Breast epithelium (tissue), 4 donors: ENCODE measurements at regions not wholly inside any gene's neighbourhood (a gene's known extent, or its start where the extent isn't known, plus 50 kb on each side); places are given as distances from the start of the nearest gene placed in this dataset.

Experiments used
- DNase-seq, 2 donors: peaks; one replicate each; pipeline ENCODE4 v3.0.0-alpha.2; 2019; ENCODE audit warnings: low spot score in 2 of 2
- H3K27ac ChIP-seq, 2 donors: fragments of 200-600 bp; sonication (generic) in 1 of 2; one replicate each; pipeline ENCODE4 v1.5.1; 2016 to 2019; ENCODE audit warnings: mild to moderate bottlenecking in 1 of 2
- H3K27me3 ChIP-seq, 2 donors: fragments of 200-600 bp; sonication (generic) in 1 of 2; one replicate each; pipeline versions ENCODE4 v1.5.1 to v1.6.0; 2017 to 2019; ENCODE audit warnings: control low read depth in 1 of 2, mild to moderate bottlenecking in 1 of 2
- H3K36me3 ChIP-seq: fragments of 200-600 bp; one replicate; pipeline ENCODE4 v1.5.1; 2019
- H3K4me1 ChIP-seq, 2 donors: fragments of 200-600 bp; sonication (generic); one replicate each; pipeline ENCODE4 v1.5.1; 2016 to 2019; ENCODE audit warnings: control low read depth in 1 of 2
- H3K4me3 ChIP-seq, 3 donors: fragments of 200-600 bp; sonication (generic); 1 replicate in 2 of 3; 2 replicates in 1 of 3; pipeline ENCODE4 v1.5.1; 2016 to 2019; ENCODE audit warnings: mild to moderate bottlenecking in 3 of 3, moderate library complexity in 2 of 3
- H3K9me3 ChIP-seq, 2 donors: fragments of 200-600 bp; sonication (generic) in 1 of 2; one replicate each; pipeline ENCODE4 v1.5.1; 2016 to 2019; ENCODE audit warnings: control low read depth in 1 of 2
- CTCF ChIP-seq, 3 donors: fragments of 450-650 bp; IDR thresholded peaks; one replicate each; pipeline ENCODE4 v1.5.1; 2016 to 2017; ENCODE audit warnings: antibody characterized with exemption in 3 of 3, mild to moderate bottlenecking in 3 of 3, moderate library complexity in 3 of 3
- POLR2A ChIP-seq: fragments of 450-650 bp; IDR thresholded peaks from one replicate; pipeline ENCODE4 v1.6.1; 2016; ENCODE audit warnings: antibody characterized with exemption, mild to moderate bottlenecking, moderate library complexity
- POLR2AphosphoS5 ChIP-seq, 3 donors: sonication (generic); formaldehyde crosslinking; IDR thresholded peaks; one replicate each; pipeline ENCODE4 v1.6.1; 2017; ENCODE audit warnings: antibody characterized with exemption in 3 of 3
- intact Hi-C: fragments of 100-400 bp; cut with DNase I; formaldehyde crosslinking; loops from one replicate; pipeline ENCODE4 v1.15.1; 2023; ENCODE audit warnings: low total_unique reads

GRCh38 chr5:7225826-7226225 lies 170.1 kb upstream of the ADCY2 start:
- no peak for DNase-seq
- Histone ChIP-seq H3K27ac (no peak overlapping the region), H3K36me3 (no peaks in the 10 kb centered on the region), H3K4me3 (no peak overlapping the region), H3K27me3 (no peaks in the 10 kb centered on the region), H3K9me3 (peaks cover 0 to 10% of the 10 kb centered on the region in 2 donors), H3K4me1 (no peaks in the 10 kb centered on the region)
- intact Hi-C loops, result no loop called here
- TF ChIP-seq POLR2A, result no peak
- TF ChIP-seq POLR2AphosphoS5 (IDR thresholded peaks at IDR 0.05), result no peak
- no peak for TF ChIP-seq CTCF (IDR thresholded peaks at IDR 0.05)

- H3K4me3 ChIP-seq, result no peak overlapping the region
- intact Hi-C loops, result no loop called here
- no peak overlapping the region for H3K27ac ChIP-seq
- H3K4me1 ChIP-seq, result no peaks in the 10 kb centered on the region
- no peaks in the 10 kb centered on the region for H3K9me3 ChIP-seq
- no peaks in the 10 kb centered on the region for H3K36me3 ChIP-seq
- no peaks in the 10 kb centered on the region for H3K27me3 ChIP-seq
- TF ChIP-seq POLR2AphosphoS5 (IDR thresholded peaks at IDR 0.05) (no peak), CTCF (IDR thresholded peaks at IDR 0.05) (no peak), POLR2A (no peak)
- DNase-seq, result no peak
Observed at GRCh38 chr5:7242118-7242710, 153.7 kb upstream of the ADCY2 start.

GRCh38 chr5:7244208-7244607 lies 151.7 kb upstream of the ADCY2 start:
- DNase-seq, result no peak
- Histone ChIP-seq H3K27ac (no peak overlapping the region), H3K27me3 (no peaks in the 10 kb centered on the region), H3K4me1 (no peaks in the 10 kb centered on the region), H3K4me3 (no peak overlapping the region), H3K9me3 (no peaks in the 10 kb centered on the region), H3K36me3 (no peaks in the 10 kb centered on the region)
- no peak for TF ChIP-seq POLR2AphosphoS5 (IDR thresholded peaks at IDR 0.05)
- TF ChIP-seq POLR2A, result no peak
- TF ChIP-seq CTCF (IDR thresholded peaks at IDR 0.05), result no peak
- intact Hi-C loops, result no loop called here

DNA sequence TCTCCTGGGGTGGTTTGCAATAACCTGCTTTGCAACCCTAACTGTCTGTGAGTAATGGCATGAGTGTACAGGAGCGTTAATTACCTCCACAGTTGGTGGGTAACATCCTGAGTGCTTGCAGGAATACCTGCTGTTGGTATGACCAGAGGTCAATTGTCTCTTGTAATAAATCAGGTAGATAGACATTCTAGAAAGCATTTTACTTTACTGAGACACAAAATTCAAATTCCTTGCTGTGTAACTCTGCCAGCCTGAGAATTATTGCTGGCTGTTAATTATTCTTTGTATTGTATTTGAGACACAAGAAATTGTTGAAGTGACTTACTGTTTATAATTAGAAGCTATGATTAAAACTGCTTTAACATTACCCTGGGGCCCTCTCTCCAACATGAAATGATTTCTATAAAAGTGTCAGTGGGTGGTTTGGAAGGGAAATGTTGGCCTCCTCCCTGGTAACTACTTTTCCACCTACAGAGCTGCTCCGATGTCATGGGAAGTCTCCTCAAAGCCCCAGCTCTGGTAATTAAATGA lies 150.8 kb upstream of the ADCY2 start:
- Histone ChIP-seq H3K27me3 (no peaks in the 10 kb centered on the region), H3K4me1 (no peaks in the 10 kb centered on the region), H3K4me3 (no peak overlapping the region), H3K9me3 (no peaks in the 10 kb centered on the region), H3K27ac (no peak overlapping the region), H3K36me3 (no peaks in the 10 kb centered on the region)
- no peak for DNase-seq
- TF ChIP-seq POLR2A, result no peak
- no peak for TF ChIP-seq CTCF (IDR thresholded peaks at IDR 0.05)
- TF ChIP-seq POLR2AphosphoS5 (IDR thresholded peaks at IDR 0.05), result no peak
- intact Hi-C loops, result no loop called here

GRCh38 chr5:7246287-7246686 lies 149.7 kb upstream of the ADCY2 start:
- Histone ChIP-seq H3K4me3 (no peak overlapping the region), H3K27me3 (no peaks in the 10 kb centered on the region), H3K4me1 (no peaks in the 10 kb centered on the region), H3K36me3 (no peaks in the 10 kb centered on the region), H3K27ac (no peak overlapping the region), H3K9me3 (no peaks in the 10 kb centered on the region)
- intact Hi-C loops, result no loop called here
- DNase-seq, result no peak
- no peak for TF ChIP-seq POLR2AphosphoS5 (IDR thresholded peaks at IDR 0.05)
- no peak for TF ChIP-seq CTCF (IDR thresholded peaks at IDR 0.05)
- TF ChIP-seq POLR2A, result no peak
